Testis (tissue), 2 donors: ENCODE measurements at regions not wholly inside any gene's neighbourhood (a gene's known extent, or its start where the extent isn't known, plus 50 kb on each side); places are given as distances from the start of the nearest gene placed in this dataset.

Experiments used
- POLR2A ChIP-seq: fragments of 450-650 bp; IDR thresholded peaks from one replicate; pipeline ENCODE4 v1.6.1; 2017; ENCODE audit warnings: antibody characterized with exemption, mild to moderate bottlenecking, moderate library complexity
- TF ChIP-seq, protein P1 (sequence below), 3 experiments: fragments of 450-650 bp in 2 of 3; fragments of 200-600 bp in 1 of 3; sonication (generic) in 1 of 3; IDR thresholded peaks; one replicate each; pipeline ENCODE4 v1.5.1; 2016 to 2019; ENCODE audit warnings: antibody characterized with exemption in 3 of 3, mild to moderate bottlenecking in 2 of 3, moderate library complexity in 1 of 3

DNA sequence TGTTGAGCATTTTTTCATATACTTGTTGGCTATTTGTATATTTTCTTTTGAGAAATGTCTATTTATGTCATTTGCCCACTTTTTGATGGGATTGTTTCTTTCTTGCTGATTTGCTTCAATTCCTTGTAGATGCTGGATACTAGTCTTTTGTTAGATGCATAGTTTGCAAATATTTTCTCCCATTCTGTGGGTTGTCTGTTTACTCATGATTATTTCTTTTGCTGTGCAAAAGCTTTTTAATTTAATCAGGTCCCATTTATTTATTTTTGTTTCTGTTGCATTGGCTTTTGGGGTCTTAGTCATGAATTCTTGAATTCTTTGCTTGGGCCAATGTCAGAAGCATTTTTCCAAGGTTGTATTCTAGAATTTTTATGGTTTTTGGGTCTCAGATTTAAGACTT lies 251.7 kb downstream of the WNT5A start:
- TF ChIP-seq, protein P1, sequence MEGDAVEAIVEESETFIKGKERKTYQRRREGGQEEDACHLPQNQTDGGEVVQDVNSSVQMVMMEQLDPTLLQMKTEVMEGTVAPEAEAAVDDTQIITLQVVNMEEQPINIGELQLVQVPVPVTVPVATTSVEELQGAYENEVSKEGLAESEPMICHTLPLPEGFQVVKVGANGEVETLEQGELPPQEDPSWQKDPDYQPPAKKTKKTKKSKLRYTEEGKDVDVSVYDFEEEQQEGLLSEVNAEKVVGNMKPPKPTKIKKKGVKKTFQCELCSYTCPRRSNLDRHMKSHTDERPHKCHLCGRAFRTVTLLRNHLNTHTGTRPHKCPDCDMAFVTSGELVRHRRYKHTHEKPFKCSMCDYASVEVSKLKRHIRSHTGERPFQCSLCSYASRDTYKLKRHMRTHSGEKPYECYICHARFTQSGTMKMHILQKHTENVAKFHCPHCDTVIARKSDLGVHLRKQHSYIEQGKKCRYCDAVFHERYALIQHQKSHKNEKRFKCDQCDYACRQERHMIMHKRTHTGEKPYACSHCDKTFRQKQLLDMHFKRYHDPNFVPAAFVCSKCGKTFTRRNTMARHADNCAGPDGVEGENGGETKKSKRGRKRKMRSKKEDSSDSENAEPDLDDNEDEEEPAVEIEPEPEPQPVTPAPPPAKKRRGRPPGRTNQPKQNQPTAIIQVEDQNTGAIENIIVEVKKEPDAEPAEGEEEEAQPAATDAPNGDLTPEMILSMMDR (IDR thresholded peaks at IDR 0.05), result no peak
- TF ChIP-seq POLR2A, result no peak
